ENCODE measurements at regions not wholly inside any gene's neighbourhood (a gene's known extent, or its start where the extent isn't known, plus 50 kb on each side); places are given as distances from the start of the nearest gene placed in this dataset.

GRCh38 chr2:119071476-119071875 is 87.1 kb downstream of the C1QL2 start:
- ChIA-PET CTCF (no interaction called here), POLR2A (no interaction called here)
- no peak for DNase-seq (ENCODE audit: low read depth, low spot score)
- H3K27me3 ChIP-seq (ENCODE audit: control insufficient read depth, insufficient read depth, low read length): no peaks in the 10 kb centered on the region
- H3K4me3 ChIP-seq (ENCODE audit: low read depth, low read length): no peak overlapping the region
- no peak overlapping the region for H3K27ac ChIP-seq (ENCODE audit: low read depth, low read length)
- no peaks in the 10 kb centered on the region for H3K9me3 ChIP-seq (ENCODE audit: control insufficient read depth, insufficient read depth, low read length)
- TF ChIP-seq, protein P1, sequence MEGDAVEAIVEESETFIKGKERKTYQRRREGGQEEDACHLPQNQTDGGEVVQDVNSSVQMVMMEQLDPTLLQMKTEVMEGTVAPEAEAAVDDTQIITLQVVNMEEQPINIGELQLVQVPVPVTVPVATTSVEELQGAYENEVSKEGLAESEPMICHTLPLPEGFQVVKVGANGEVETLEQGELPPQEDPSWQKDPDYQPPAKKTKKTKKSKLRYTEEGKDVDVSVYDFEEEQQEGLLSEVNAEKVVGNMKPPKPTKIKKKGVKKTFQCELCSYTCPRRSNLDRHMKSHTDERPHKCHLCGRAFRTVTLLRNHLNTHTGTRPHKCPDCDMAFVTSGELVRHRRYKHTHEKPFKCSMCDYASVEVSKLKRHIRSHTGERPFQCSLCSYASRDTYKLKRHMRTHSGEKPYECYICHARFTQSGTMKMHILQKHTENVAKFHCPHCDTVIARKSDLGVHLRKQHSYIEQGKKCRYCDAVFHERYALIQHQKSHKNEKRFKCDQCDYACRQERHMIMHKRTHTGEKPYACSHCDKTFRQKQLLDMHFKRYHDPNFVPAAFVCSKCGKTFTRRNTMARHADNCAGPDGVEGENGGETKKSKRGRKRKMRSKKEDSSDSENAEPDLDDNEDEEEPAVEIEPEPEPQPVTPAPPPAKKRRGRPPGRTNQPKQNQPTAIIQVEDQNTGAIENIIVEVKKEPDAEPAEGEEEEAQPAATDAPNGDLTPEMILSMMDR (IDR thresholded peaks at IDR 0.05; ENCODE audit: low read depth, low read length): no peak

DNA sequence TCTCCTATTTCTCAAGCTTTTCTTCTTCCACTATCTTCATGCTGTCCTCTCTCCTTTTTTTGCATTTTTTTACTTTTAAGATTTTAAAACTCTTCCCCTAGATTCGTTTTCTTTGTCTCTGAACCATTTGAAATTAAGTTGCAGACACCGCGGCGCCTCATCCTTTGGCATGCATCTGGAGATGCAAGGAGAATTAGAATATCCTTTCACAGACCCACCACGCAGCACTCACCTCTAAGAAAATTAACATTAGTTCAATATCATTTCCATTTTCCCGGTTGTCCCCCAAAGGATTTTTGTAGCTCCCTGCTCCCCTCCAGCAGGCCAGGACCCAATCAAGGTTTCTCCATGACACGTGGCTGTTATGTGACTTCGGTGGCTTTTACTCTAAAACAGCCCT is 88.8 kb downstream of the C1QL2 start:
- ChIA-PET CTCF (no interaction called here), POLR2A (no interaction called here)
- no peaks in the 10 kb centered on the region for H3K9me3 ChIP-seq (ENCODE audit: control insufficient read depth, insufficient read depth, low read length)
- no peak overlapping the region for H3K4me3 ChIP-seq (ENCODE audit: low read depth, low read length)
- no peaks in the 10 kb centered on the region for H3K27me3 ChIP-seq (ENCODE audit: control insufficient read depth, insufficient read depth, low read length)
- H3K27ac ChIP-seq (ENCODE audit: low read depth, low read length): no peak overlapping the region
- DNase-seq (ENCODE audit: low read depth, low spot score): no peak
- TF ChIP-seq, protein P1 (IDR thresholded peaks at IDR 0.05; ENCODE audit: low read depth, low read length): no peak

GRCh38 chr2:119068154-119068725 is 90.3 kb downstream of the C1QL2 start:
- Histone ChIP-seq H3K27me3 (ENCODE audit: control insufficient read depth, insufficient read depth, low read length) (no peaks in the 10 kb centered on the region), H3K4me3 (ENCODE audit: low read depth, low read length) (no peak overlapping the region), H3K9me3 (ENCODE audit: control insufficient read depth, insufficient read depth, low read length) (no peaks in the 10 kb centered on the region), H3K27ac (ENCODE audit: low read depth, low read length) (no peak overlapping the region)
- DNase-seq (ENCODE audit: low read depth, low spot score): no peak
- CTCF ChIA-PET: no interaction called here
- TF ChIP-seq, protein P1 (IDR thresholded peaks at IDR 0.05; ENCODE audit: low read depth, low read length): no peak
- POLR2A ChIA-PET: no interaction called here

DNA sequence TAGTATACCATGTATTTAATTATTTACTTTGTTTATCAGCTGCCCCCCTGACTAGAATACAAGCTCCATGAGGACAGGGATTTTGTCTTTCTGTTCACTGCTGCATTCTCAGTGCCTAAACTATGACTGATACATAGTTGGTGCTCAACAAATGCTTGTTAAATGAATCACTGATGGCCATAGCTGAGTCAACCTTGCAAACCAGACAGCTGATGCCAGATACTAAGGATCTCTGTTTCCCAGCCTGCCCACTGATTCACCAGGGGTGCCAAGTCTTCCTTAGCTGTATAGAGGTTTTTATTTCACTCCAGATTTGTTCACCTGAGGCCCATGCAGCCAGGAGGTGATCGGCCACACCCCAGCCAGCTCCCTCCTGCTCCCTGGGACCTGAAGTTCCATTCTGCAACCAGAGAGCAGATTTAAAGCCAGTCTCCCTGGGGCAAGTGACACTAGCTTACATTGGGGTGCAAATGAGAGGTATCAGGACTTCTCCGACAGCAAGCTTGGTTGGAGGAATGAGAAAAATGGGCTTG is 92.2 kb downstream of the C1QL2 start:
- Histone ChIP-seq H3K4me3 (ENCODE audit: low read depth, low read length) (no peak overlapping the region), H3K27ac (ENCODE audit: low read depth, low read length) (no peak overlapping the region), H3K27me3 (ENCODE audit: control insufficient read depth, insufficient read depth, low read length) (no peaks in the 10 kb centered on the region), H3K9me3 (ENCODE audit: control insufficient read depth, insufficient read depth, low read length) (no peaks in the 10 kb centered on the region)
- TF ChIP-seq, protein P1 (IDR thresholded peaks at IDR 0.05; ENCODE audit: low read depth, low read length): no peak
- CTCF ChIA-PET: no interaction called here
- no peak for DNase-seq (ENCODE audit: low read depth, low spot score)
- POLR2A ChIA-PET: no interaction called here

DNA sequence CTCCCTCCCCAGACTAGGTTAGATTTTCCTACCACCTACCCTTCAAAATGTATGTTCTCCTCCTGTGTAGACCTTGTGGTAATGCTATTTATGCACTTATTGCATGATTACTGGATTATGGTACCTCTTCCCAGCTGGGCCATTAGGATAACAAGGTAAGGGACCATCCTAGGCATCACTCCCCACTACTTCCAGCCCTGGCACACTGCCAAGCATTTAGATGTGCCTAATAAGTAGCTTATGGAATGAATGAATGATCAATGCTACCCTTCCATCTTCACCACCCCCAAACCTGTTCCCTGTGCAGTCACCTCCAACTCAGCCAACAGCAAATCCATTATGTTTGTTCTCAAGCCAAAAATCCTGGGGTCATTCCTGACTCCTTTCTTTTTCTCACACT is 93.4 kb downstream of the C1QL2 start:
- no peak overlapping the region for H3K4me3 ChIP-seq (ENCODE audit: low read depth, low read length)
- no peaks in the 10 kb centered on the region for H3K27me3 ChIP-seq (ENCODE audit: control insufficient read depth, insufficient read depth, low read length)
- POLR2A ChIA-PET: no interaction called here
- DNase-seq (ENCODE audit: low read depth, low spot score): no peak
- H3K27ac ChIP-seq (ENCODE audit: low read depth, low read length): no peak overlapping the region
- CTCF ChIA-PET: no interaction called here
- TF ChIP-seq, protein P1 (IDR thresholded peaks at IDR 0.05; ENCODE audit: low read depth, low read length): no peak
- H3K9me3 ChIP-seq (ENCODE audit: control insufficient read depth, insufficient read depth, low read length): no peaks in the 10 kb centered on the region

All from AG04450 (cell line).